ENCODE measurements at regions not wholly inside any gene's neighbourhood (a gene's known extent, or its start where the extent isn't known, plus 50 kb on each side); places are given as distances from the start of the nearest gene placed in this dataset.

DNA sequence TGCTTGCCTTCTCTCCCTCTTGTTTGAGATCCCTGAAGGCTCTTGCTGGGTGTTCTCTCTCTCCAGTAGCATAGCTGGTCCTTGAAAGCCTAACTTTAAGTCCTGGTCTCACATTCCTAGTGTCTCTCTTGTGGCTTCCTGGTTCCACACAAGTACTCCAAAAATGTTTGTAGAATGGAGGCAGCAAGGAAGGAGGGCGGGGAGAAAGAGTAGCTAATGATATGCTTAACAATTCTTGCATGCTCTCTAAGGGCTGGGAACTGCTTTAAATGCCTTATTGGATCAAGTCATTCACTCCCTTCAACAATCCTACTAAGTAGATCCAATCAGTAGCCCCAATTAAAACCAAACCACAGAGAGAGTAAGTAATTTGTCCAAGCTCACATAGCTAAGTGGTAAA is 357.3 kb downstream of the KLF5 start:
- Mint-ChIP-seq H3K4me1 (no peaks in the 10 kb centered on the region), H3K27me3 (ENCODE audit: low read depth) (no peaks in the 10 kb centered on the region), H3K36me3 (no peaks in the 10 kb centered on the region), H3K27ac (no peak overlapping the region), H3K4me3 (no peak overlapping the region), H3K9me3 (no peaks in the 10 kb centered on the region)
- ChIA-PET POLR2A (no interaction called here), CTCF (interaction anchor here (2.1 kb wide), 1 partner anchor 607 kb away, joined by 4 read pairs; no protein-coding TSS in a partner anchor)
- TF ChIP-seq, protein P1, sequence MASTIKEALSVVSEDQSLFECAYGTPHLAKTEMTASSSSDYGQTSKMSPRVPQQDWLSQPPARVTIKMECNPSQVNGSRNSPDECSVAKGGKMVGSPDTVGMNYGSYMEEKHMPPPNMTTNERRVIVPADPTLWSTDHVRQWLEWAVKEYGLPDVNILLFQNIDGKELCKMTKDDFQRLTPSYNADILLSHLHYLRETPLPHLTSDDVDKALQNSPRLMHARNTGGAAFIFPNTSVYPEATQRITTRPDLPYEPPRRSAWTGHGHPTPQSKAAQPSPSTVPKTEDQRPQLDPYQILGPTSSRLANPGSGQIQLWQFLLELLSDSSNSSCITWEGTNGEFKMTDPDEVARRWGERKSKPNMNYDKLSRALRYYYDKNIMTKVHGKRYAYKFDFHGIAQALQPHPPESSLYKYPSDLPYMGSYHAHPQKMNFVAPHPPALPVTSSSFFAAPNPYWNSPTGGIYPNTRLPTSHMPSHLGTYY (CRISPR knock-in tag; IDR thresholded peaks at IDR 0.05), result no peak
- TF ChIP-seq GTF2I (CRISPR knock-in tag; conservative IDR thresholded peaks at IDR 0.05) (no peak), TCF7 (CRISPR knock-in tag; IDR thresholded peaks at IDR 0.05; ENCODE audit: low read depth) (no peak), IRF2 (CRISPR knock-in tag; IDR thresholded peaks at IDR 0.05; ENCODE audit: borderline replicate concordance, low read depth) (no peak), OVOL2 (CRISPR knock-in tag; IDR thresholded peaks at IDR 0.05; ENCODE audit: borderline replicate concordance) (no peak), ZNF671 (CRISPR knock-in tag; IDR thresholded peaks at IDR 0.05) (no peak), PRRX2 (CRISPR knock-in tag; IDR thresholded peaks at IDR 0.05) (no peak), ESRRA (CRISPR knock-in tag; IDR thresholded peaks at IDR 0.05; ENCODE audit: borderline replicate concordance) (no peak)
- TF ChIP-seq, protein P2, sequence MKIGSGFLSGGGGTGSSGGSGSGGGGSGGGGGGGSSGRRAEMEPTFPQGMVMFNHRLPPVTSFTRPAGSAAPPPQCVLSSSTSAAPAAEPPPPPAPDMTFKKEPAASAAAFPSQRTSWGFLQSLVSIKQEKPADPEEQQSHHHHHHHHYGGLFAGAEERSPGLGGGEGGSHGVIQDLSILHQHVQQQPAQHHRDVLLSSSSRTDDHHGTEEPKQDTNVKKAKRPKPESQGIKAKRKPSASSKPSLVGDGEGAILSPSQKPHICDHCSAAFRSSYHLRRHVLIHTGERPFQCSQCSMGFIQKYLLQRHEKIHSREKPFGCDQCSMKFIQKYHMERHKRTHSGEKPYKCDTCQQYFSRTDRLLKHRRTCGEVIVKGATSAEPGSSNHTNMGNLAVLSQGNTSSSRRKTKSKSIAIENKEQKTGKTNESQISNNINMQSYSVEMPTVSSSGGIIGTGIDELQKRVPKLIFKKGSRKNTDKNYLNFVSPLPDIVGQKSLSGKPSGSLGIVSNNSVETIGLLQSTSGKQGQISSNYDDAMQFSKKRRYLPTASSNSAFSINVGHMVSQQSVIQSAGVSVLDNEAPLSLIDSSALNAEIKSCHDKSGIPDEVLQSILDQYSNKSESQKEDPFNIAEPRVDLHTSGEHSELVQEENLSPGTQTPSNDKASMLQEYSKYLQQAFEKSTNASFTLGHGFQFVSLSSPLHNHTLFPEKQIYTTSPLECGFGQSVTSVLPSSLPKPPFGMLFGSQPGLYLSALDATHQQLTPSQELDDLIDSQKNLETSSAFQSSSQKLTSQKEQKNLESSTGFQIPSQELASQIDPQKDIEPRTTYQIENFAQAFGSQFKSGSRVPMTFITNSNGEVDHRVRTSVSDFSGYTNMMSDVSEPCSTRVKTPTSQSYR (CRISPR knock-in tag; IDR thresholded peaks at IDR 0.05), result no peak
- TF ChIP-seq, protein P3, sequence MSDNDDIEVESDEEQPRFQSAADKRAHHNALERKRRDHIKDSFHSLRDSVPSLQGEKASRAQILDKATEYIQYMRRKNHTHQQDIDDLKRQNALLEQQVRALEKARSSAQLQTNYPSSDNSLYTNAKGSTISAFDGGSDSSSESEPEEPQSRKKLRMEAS (CRISPR knock-in tag; IDR thresholded peaks at IDR 0.05), result no peak
- TF ChIP-seq, protein P4, sequence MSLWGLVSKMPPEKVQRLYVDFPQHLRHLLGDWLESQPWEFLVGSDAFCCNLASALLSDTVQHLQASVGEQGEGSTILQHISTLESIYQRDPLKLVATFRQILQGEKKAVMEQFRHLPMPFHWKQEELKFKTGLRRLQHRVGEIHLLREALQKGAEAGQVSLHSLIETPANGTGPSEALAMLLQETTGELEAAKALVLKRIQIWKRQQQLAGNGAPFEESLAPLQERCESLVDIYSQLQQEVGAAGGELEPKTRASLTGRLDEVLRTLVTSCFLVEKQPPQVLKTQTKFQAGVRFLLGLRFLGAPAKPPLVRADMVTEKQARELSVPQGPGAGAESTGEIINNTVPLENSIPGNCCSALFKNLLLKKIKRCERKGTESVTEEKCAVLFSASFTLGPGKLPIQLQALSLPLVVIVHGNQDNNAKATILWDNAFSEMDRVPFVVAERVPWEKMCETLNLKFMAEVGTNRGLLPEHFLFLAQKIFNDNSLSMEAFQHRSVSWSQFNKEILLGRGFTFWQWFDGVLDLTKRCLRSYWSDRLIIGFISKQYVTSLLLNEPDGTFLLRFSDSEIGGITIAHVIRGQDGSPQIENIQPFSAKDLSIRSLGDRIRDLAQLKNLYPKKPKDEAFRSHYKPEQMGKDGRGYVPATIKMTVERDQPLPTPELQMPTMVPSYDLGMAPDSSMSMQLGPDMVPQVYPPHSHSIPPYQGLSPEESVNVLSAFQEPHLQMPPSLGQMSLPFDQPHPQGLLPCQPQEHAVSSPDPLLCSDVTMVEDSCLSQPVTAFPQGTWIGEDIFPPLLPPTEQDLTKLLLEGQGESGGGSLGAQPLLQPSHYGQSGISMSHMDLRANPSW (CRISPR knock-in tag; conservative IDR thresholded peaks at IDR 0.05; ENCODE audit: low read depth), result no peak
- ATAC-seq (no peak), DNase-seq (ENCODE audit: low spot score) (no peak)

DNA sequence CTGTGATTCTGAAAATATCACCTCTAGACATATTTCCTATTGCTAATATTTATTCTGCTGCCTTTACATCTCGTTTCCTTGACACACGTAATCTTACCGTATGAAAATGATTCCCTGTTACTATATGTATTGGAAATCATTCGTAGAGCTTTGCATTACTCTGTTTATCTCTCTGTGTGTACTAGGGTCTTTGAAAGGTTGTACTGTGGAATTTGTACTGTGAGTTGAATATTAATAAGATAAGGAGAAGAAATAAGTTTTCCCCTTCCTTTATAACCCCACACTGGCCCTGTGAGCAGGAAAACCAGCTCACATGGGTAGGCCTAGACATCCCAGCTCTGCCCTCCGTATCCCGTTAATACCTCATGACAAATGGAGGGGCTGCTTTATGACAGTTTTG is 354.9 kb downstream of the KLF5 start:
- no peaks in the 10 kb centered on the region for H3K27me3 Mint-ChIP-seq (ENCODE audit: low read depth)
- DNase-seq (ENCODE audit: low spot score) (no peak), ATAC-seq (no peak)
- POLR2A ChIA-PET, result interaction anchor here (0.6 kb wide), 1 partner anchor 604 kb away, joined by 3 read pairs; no protein-coding TSS in a partner anchor
- CTCF ChIA-PET, result no interaction called here
- peaks cover 13% of the 10 kb centered on the region for H3K9me3 Mint-ChIP-seq
- H3K36me3 Mint-ChIP-seq, result no peaks in the 10 kb centered on the region
- H3K4me1 Mint-ChIP-seq, result peaks cover 7% of the 10 kb centered on the region
- H3K27ac Mint-ChIP-seq, result no peak overlapping the region
- no peak overlapping the region for H3K4me3 Mint-ChIP-seq
- no peak for TF ChIP-seq NR1H2 (CRISPR knock-in tag; IDR thresholded peaks at IDR 0.05)
- TF ChIP-seq GRHL2 (CRISPR knock-in tag; IDR thresholded peaks at IDR 0.05; ENCODE audit: insufficient replicate concordance, severe bottlenecking), result no peak
- TF ChIP-seq HMGA2 (CRISPR knock-in tag; IDR thresholded peaks at IDR 0.05), result no peak
- TF ChIP-seq, protein P5, sequence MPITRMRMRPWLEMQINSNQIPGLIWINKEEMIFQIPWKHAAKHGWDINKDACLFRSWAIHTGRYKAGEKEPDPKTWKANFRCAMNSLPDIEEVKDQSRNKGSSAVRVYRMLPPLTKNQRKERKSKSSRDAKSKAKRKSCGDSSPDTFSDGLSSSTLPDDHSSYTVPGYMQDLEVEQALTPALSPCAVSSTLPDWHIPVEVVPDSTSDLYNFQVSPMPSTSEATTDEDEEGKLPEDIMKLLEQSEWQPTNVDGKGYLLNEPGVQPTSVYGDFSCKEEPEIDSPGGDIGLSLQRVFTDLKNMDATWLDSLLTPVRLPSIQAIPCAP (CRISPR knock-in tag; IDR thresholded peaks at IDR 0.05), result no peak
- TF ChIP-seq ZNF121 (CRISPR knock-in tag; IDR thresholded peaks at IDR 0.05), result no peak
- TF ChIP-seq, protein P6, sequence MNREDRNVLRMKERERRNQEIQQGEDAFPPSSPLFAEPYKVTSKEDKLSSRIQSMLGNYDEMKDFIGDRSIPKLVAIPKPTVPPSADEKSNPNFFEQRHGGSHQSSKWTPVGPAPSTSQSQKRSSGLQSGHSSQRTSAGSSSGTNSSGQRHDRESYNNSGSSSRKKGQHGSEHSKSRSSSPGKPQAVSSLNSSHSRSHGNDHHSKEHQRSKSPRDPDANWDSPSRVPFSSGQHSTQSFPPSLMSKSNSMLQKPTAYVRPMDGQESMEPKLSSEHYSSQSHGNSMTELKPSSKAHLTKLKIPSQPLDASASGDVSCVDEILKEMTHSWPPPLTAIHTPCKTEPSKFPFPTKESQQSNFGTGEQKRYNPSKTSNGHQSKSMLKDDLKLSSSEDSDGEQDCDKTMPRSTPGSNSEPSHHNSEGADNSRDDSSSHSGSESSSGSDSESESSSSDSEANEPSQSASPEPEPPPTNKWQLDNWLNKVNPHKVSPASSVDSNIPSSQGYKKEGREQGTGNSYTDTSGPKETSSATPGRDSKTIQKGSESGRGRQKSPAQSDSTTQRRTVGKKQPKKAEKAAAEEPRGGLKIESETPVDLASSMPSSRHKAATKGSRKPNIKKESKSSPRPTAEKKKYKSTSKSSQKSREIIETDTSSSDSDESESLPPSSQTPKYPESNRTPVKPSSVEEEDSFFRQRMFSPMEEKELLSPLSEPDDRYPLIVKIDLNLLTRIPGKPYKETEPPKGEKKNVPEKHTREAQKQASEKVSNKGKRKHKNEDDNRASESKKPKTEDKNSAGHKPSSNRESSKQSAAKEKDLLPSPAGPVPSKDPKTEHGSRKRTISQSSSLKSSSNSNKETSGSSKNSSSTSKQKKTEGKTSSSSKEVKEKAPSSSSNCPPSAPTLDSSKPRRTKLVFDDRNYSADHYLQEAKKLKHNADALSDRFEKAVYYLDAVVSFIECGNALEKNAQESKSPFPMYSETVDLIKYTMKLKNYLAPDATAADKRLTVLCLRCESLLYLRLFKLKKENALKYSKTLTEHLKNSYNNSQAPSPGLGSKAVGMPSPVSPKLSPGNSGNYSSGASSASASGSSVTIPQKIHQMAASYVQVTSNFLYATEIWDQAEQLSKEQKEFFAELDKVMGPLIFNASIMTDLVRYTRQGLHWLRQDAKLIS (CRISPR knock-in tag; IDR thresholded peaks at IDR 0.05; ENCODE audit: borderline replicate concordance), result no peak
- TF ChIP-seq NFE2L1 (CRISPR knock-in tag; IDR thresholded peaks at IDR 0.05), result no peak
- TF ChIP-seq, protein P7, sequence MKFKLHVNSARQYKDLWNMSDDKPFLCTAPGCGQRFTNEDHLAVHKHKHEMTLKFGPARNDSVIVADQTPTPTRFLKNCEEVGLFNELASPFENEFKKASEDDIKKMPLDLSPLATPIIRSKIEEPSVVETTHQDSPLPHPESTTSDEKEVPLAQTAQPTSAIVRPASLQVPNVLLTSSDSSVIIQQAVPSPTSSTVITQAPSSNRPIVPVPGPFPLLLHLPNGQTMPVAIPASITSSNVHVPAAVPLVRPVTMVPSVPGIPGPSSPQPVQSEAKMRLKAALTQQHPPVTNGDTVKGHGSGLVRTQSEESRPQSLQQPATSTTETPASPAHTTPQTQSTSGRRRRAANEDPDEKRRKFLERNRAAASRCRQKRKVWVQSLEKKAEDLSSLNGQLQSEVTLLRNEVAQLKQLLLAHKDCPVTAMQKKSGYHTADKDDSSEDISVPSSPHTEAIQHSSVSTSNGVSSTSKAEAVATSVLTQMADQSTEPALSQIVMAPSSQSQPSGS (CRISPR knock-in tag; IDR thresholded peaks at IDR 0.05; ENCODE audit: borderline replicate concordance, low read depth), result no peak
- no peak for TF ChIP-seq ZNF416 (CRISPR knock-in tag; IDR thresholded peaks at IDR 0.05)
- TF ChIP-seq IRF2 (CRISPR knock-in tag; IDR thresholded peaks at IDR 0.05; ENCODE audit: borderline replicate concordance, low read depth), result no peak
- no peak for TF ChIP-seq RELA (CRISPR knock-in tag; IDR thresholded peaks at IDR 0.05; ENCODE audit: borderline replicate concordance)
- no peak for TF ChIP-seq RORB (CRISPR knock-in tag; IDR thresholded peaks at IDR 0.05)
- TF ChIP-seq PRRX2 (CRISPR knock-in tag; IDR thresholded peaks at IDR 0.05), result no peak

Measured in WTC11 (cell line).